HG02943 (cell line): ENCODE measurements at regions not wholly inside any gene's neighbourhood (a gene's known extent, or its start where the extent isn't known, plus 50 kb on each side); places are given as distances from the start of the nearest gene placed in this dataset.
"Not testable (repeated sequence)": the region's sequence is repeated elsewhere in the genome, so short reads cannot be mapped to it uniquely, and the experiment has no call there.

Experiments used
- ATAC-seq: cut with Tn5 transposase; IDR thresholded peaks from one replicate; pipeline ENCODE4 v1.9.1; 2021; ENCODE audit warnings: mild to moderate bottlenecking, low read depth, moderate library complexity; ENCODE audit not compliant: unreplicated experiment

- ATAC-seq = no peak
Measured at GRCh38 chr11:15683528-15683927, 568.8 kb downstream of the INSC start.

GRCh38 chr11:15685306-15685705 is 570.6 kb downstream of the INSC start:
- ATAC-seq = no peak

- not testable (repeated sequence) for ATAC-seq
Measured at GRCh38 chr11:15686259-15686658, 571.5 kb downstream of the INSC start.

DNA sequence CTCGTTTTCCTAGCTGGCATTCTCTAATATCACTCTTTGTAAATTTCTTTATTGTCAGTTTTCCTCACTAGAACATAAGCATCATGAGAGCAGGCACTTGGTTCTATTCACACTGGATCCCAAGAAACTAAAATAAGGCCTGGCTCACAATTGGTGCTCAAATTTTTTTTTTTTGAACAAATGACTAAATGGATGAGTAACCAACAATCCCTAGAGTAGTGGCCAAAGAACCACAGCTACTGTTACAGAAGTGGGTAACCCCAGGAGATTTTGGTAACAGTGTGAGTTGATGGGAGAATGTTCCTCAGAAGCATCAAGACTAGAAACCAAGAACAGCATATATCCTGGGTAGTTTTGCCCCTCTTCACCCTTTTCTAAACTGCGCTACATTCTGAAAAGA is 572.6 kb downstream of the INSC start:
- no peak for ATAC-seq

GRCh38 chr11:15688351-15688792 is 573.6 kb downstream of the INSC start:
- no peak for ATAC-seq

- ATAC-seq = no peak
Measured at GRCh38 chr11:15690320-15690719, 575.6 kb downstream of the INSC start.

GRCh38 chr11:15692739-15693138 is 578.0 kb downstream of the INSC start:
- no peak for ATAC-seq

GRCh38 chr11:15695096-15695721 is 580.5 kb downstream of the INSC start:
- ATAC-seq = no peak

GRCh38 chr11:15696069-15696468 is 581.3 kb downstream of the INSC start:
- no peak for ATAC-seq

GRCh38 chr11:15697437-15698236 is 582.9 kb downstream of the INSC start:
- ATAC-seq = no peak

DNA sequence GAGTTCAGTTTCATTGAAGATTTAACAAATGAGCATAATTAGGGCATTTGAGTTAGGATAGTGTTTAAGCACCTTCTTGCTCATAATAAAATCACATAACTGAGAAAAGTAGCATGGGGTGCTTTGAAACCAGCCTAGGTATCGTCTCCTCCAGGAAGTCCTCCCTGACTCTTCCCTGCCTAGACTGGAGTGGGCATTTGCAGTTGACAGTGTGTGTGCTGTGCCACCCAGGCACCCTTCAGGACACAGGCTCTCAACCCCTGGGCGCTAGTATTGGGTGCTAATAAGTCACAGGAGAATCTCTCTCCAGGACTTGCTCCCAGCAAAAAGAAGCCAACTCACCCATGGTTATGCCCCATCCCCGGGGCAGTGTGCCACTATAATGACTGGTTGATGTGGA is 584.1 kb downstream of the INSC start:
- ATAC-seq = no peak

DNA sequence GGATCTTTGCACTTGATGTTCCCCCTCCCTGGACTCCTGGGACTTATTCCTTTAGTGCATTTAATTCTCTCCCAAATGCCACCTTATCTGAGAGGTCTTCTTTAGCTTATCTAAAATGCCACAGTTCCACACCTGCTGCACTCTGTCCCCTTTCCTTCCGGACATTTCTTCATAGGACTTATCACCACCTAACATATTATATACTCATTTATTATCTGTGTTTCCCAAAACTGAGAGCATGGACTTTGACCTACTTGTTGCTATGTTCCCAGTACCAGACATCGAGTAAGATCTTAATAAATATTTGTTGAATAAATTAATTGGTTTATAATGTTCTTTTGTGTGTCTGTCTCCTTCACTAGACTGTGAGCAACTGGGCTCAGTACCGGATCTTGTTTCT is 585.3 kb downstream of the INSC start:
- no peak for ATAC-seq

DNA sequence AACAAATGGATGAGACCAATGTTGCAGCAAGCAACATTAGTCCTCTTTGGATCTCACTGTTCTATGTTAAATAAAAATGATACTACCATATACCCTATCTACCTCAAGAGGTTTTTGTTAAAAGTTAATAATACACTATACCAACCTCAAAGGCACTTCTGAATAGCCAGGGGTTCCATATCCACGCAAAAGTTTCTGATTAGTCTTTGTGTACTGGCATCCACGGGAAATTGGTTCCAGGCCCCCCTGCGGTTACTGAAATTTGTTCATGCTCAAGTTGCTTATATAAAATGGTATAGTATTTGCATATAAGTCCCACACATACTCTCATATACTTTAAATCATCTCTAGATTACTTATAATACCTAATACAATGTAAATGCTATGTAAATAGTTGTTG is 585.7 kb downstream of the INSC start:
- ATAC-seq = no peak

DNA sequence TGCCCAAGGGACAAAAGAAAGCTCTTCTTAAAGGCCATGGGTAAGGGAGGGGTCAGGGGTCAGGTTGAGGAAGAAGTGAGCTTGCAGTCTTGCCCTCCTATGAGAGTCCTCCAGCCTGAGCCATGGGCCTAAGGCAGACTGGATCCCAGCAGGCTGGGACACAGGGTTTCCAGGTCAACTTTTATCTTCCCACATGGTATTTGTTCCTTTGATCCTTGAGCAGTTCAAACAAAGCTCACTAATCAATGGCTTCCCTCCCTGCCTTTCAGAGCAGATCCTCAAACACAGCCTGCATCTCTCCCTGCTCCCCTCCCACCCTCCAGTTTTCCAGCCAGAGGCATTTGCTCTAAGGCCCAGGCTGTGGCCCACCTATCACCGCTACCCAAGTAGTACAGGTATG is 589.3 kb downstream of the INSC start:
- no peak for ATAC-seq

DNA sequence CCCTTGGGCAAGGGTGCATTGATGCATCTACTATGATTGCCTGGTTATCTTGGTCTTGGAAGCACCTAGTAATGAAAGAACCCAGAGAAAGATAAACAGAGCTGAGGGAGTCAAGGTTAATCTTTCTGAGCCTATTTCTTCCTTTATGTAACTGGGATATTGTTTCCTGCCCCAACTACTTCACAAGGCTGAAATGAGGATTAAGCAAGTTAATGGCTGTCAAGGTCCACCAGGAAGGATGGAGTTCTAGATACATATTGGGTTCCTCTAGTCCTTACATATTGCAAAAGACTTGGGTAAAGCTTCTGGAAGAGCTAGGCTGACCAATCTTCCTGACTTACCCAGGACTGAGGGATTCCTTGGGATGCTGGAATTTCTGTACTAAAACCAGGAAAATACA is 589.8 kb downstream of the INSC start:
- ATAC-seq = no peak

- ATAC-seq = no peak
Measured at GRCh38 chr11:15705891-15706290, 591.2 kb downstream of the INSC start.

DNA sequence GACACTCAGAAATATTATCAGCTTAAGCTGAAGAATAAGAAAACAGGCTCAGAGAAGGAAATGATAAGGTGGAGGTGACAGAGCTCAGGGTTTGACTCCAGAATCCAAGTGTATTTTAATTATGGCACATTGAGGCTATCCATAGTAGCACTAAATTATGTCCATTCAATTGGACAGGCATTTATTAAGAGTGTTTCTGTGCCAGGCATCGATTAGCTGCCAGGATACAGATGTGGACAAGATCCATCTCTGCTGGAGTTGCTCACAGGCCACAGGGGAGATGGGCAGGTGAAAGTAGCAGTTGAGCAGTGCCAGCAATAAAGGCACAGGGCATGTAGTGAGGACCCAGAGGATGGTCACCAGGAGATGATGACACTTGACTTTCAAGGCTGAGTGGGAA is 592.5 kb downstream of the INSC start:
- no peak for ATAC-seq

GRCh38 chr11:15707971-15708370 is 593.2 kb downstream of the INSC start:
- no peak for ATAC-seq

DNA sequence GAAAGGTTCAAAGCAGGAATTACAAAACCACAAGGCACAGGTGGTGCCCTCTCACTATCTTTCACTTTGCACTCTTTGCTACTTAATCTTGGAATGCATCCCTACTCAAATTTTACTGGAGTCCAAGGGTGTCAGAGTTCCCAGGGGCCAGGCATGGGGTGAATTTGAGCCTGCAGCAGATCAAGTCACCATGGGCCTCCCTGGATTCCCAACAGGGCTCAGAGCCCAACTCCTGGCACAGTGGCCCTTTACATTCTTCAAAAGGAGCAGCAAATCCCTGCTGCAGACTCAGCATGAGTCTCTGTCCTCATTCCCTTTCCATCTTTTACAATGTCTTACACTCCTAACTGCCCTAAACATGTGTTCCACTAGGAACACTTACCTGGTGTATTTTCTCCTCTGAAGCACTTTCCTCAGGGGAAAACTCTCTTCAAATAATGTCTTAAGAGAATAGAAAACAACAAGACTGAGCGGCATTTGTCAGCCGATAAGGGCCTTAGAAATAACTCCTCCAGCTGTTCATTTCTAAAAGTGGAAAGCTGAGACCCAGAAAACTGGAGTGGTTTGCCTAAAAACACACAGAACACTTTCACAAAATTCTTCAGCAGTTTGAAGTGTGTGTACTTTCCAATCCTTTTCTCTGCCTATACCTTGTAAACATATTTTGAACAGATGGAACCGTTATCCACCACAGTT is 596.0 kb downstream of the INSC start:
- ATAC-seq = no peak

DNA sequence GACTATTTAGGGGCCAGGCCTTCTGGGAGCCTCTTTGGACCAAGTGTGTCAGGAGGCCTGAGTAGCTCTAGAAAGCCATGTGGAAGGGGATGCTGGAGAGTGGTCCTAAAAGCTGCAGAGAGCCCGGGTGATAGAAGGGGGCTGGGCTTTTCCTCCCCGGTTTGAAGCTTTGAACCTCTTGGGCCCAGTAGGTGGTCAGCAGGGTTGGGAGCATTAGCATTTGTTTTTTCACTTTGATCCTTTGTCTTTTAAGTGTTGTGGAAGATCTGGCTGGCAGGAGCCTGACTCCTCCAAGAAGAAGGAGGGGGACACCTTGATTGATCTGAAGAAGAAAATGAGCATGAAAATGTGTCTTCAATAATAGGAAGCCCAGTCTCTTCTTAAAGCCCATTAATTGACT is 596.6 kb downstream of the INSC start:
- no peak for ATAC-seq

DNA sequence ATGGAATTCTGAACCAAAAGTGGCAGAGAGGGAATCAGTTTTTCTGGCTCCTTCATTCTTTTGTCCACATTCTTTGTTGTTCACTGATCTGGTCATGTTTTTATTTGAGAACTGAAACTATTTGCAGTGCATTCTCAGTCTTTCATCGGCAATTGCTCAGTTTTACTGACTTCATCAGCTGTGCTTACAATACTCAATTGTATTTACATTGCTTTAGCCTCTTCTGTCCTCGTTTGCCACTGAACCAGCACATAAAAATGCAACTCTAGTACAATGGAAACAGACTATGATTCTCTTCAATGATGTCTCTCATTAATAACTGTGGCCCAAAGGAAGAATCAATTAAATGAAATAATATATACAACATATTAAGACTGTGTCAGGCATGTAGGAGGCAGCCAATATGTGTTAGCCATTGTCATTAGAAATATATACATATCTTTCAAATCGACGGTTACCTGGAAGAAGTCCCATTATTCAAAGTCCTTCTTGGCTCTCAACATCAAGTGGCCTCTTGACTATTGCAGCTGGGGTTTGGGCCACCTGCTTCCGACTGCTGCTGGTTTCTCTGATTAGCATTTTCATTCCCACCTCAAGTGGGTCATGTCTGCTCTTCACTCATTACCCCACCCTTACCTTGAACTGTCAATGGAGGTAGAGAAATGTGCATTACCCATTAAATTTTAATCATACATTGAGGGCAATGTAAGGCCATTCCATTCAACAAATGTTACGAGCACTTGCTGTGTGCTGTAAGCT is 600.1 kb downstream of the INSC start:
- no peak for ATAC-seq
